Ishikawa (cell line): ENCODE measurements at regions not wholly inside any gene's neighbourhood (a gene's known extent, or its start where the extent isn't known, plus 50 kb on each side); places are given as distances from the start of the nearest gene placed in this dataset.

ENCODE experiments used
- CEBPB ChIP-seq: IDR thresholded peaks from 2 replicates; pipeline ENCODE4 v1.6.1; 2012
- CREB1 ChIP-seq: IDR thresholded peaks from 2 replicates; pipeline ENCODE4 v1.6.1; 2012; ENCODE audit warnings: low read depth
- RAD21 ChIP-seq: IDR thresholded peaks from 2 replicates; pipeline ENCODE4 v1.6.1; 2012; ENCODE audit warnings: low read depth
- TCF12 ChIP-seq: IDR thresholded peaks from 2 replicates; pipeline ENCODE4 v1.6.1; 2012; ENCODE audit warnings: low read depth
- YY1 ChIP-seq: IDR thresholded peaks from 2 replicates; pipeline ENCODE4 v1.6.1; 2012; ENCODE audit warnings: low read depth
- ZBTB7A ChIP-seq: IDR thresholded peaks from 2 replicates; pipeline ENCODE4 v1.6.1; 2012; ENCODE audit warnings: low read depth

DNA sequence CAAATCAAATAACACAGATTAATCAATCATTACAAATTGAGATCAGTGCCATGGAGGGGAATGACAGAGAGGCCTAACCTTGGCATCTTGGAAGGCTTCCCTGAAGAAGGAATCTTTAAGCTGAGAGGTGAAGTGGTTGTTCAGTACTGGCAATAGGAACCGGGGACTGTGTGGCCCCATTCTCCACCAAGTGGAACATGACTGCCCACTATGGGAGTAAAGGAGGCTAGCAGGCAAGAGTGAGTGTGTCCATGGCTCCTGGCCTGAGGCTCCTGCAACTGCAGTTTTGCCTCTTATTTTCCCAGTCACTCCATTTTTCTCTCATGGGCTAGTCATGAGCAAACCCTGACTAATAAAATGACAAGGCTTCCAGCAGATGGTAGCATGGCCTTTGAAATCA, 112.2 kb upstream of the GJB5 start:
- TF ChIP-seq CEBPB (no peak), TCF12 (no peak), RAD21 (peak; percentile 22; the same call in 1 of the 2 replicates), YY1 (no peak), ZBTB7A (no peak), CREB1 (no peak)
